Activated naive CD4-positive, alpha-beta T cell treated with anti-CD3 and anti-CD28 coated beads for 36 hours (primary cell): ENCODE measurements at regions not wholly inside any gene's neighbourhood (a gene's known extent, or its start where the extent isn't known, plus 50 kb on each side); places are given as distances from the start of the nearest gene placed in this dataset.

Source experiments
- CTCF ChIA-PET: fragments of 350-600 bp; sonication (Branson Sonifier 250); formaldehyde crosslinking; loops from one replicate; lab custom pipeline; 2021; ENCODE audit warnings: antibody characterized with exemption; lab: Charles Lee
- DNase-seq: peaks from one replicate; pipeline ENCODE4 v3.0.0-alpha.2; 2020
- H3K27ac Mint-ChIP-seq: one replicate; pipeline ENCODE4 v1.8.0; 2021; ENCODE audit warnings: mild to moderate bottlenecking, mixed read lengths
- H3K27me3 Mint-ChIP-seq: one replicate; pipeline ENCODE4 v1.8.0; 2021; ENCODE audit warnings: low read depth, mixed read lengths
- H3K36me3 Mint-ChIP-seq: one replicate; pipeline ENCODE4 v1.8.0; 2021; ENCODE audit warnings: low read depth, mixed read lengths
- H3K4me1 Mint-ChIP-seq: one replicate; pipeline ENCODE4 v1.8.0; 2021; ENCODE audit warnings: low read depth, mixed read lengths
- H3K4me3 Mint-ChIP-seq: one replicate; pipeline ENCODE4 v1.8.0; 2021; ENCODE audit warnings: mild to moderate bottlenecking, moderate library complexity, mixed read lengths
- H3K9me3 Mint-ChIP-seq: one replicate; pipeline ENCODE4 v1.8.0; 2021; ENCODE audit warnings: mixed read lengths
- intact Hi-C: fragments of 100-400 bp; cut with micrococcal nuclease; formaldehyde crosslinking; loops from one replicate; pipeline ENCODE4 v1.15.1; 2023

DNA sequence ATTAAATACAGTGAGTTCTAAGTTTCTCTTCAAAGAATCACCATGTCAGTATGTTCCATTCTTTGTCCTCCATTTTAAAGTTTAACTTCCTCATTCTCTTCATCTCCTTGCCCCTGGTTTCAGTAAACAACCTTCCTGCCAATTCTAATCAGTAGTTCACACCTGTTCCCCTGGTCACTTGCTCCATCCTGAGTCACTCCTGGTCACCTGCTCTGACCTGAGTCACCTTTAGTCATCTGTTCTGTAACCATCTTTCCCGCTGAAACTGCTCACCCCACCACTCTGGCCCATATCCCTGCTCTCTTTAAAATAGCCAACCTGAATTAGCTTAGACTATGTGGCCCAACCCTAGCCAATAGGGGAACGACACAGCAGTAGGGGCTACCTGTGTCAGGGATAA lies 1447.4 kb upstream of the TMEM132C start:
- no peak overlapping the region for H3K27ac Mint-ChIP-seq
- CTCF ChIA-PET, result no interaction called here
- no peaks in the 10 kb centered on the region for H3K36me3 Mint-ChIP-seq
- intact Hi-C loops, result no loop called here
- peaks cover 1% of the 10 kb centered on the region for H3K27me3 Mint-ChIP-seq
- peaks cover 17% of the 10 kb centered on the region for H3K9me3 Mint-ChIP-seq
- H3K4me1 Mint-ChIP-seq, result no peaks in the 10 kb centered on the region
- no peak overlapping the region for H3K4me3 Mint-ChIP-seq
- no peak for DNase-seq

DNA sequence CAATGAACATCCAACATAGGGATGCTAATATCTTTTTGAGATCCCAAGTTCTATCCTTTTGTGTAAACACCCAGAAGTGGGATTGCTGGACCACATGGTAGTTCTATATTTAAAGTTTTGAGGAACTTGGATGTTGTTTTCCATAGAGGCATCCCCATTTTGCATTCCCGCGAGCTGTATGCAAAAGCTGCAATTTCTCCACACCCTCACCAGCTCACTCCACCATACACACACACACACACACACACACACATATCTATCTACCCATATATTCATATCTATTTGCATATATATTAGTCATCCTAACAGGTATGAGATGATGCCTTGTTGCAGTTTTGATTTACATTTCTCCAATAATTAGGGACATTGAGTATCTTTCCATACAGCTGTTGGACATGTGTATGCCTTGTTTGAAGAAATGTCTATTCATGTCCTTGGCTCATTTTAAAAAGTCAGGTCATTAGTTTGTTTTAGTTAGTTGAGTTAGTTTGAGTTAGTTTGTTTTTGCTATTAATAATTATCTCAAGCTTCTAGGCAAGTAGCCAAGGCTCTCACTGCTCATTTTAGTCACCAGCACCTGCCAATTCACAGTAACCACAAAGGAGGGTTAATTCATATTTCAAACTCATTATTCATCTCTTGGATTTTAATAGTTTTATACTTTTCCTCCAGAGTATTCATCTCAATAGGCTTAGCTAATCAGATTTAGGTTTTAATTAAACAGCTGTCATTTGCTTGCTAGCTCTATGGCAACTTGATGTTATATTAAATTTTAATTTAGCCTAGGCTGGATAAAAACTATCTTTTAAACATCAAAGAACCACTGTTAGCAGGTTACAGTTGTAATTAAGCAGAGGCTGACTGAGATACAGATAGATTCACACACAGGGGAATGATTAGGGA lies 1435.9 kb upstream of the TMEM132C start:
- DNase-seq, result no peak
- no peaks in the 10 kb centered on the region for H3K4me1 Mint-ChIP-seq
- CTCF ChIA-PET, result no interaction called here
- peaks cover 2% of the 10 kb centered on the region for H3K36me3 Mint-ChIP-seq
- peaks cover 17% of the 10 kb centered on the region for H3K27me3 Mint-ChIP-seq
- no peak overlapping the region for H3K4me3 Mint-ChIP-seq
- H3K27ac Mint-ChIP-seq, result no peak overlapping the region
- intact Hi-C loops, result no loop called here
- peaks cover 11% of the 10 kb centered on the region for H3K9me3 Mint-ChIP-seq

DNA sequence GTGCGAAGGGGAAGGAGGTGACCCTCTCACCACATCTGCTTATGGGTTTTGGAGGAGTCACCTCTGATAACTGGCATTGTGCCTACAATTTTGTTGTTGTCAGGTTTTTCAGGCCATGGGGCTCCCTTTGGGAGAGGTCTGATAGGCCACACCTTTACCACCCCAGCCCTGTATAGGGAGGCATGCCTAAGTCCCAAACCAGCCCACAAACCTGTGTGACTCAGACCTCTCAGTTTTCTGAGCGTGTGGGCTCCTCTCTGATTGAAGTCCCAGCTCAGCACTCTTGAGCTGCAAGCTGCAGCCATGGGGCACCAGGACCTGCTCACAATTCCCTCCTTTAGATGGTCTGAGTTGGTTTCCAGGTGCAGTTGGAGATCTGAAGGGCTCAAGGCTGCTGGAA lies 1429.3 kb upstream of the TMEM132C start:
- DNase-seq, result no peak
- H3K4me1 Mint-ChIP-seq, result no peaks in the 10 kb centered on the region
- H3K27ac Mint-ChIP-seq, result no peak overlapping the region
- intact Hi-C loops, result no loop called here
- H3K27me3 Mint-ChIP-seq, result peaks cover 12% of the 10 kb centered on the region
- H3K4me3 Mint-ChIP-seq, result no peak overlapping the region
- peaks cover 22% of the 10 kb centered on the region for H3K9me3 Mint-ChIP-seq
- peaks cover 2% of the 10 kb centered on the region for H3K36me3 Mint-ChIP-seq
- CTCF ChIA-PET, result no interaction called here

DNA sequence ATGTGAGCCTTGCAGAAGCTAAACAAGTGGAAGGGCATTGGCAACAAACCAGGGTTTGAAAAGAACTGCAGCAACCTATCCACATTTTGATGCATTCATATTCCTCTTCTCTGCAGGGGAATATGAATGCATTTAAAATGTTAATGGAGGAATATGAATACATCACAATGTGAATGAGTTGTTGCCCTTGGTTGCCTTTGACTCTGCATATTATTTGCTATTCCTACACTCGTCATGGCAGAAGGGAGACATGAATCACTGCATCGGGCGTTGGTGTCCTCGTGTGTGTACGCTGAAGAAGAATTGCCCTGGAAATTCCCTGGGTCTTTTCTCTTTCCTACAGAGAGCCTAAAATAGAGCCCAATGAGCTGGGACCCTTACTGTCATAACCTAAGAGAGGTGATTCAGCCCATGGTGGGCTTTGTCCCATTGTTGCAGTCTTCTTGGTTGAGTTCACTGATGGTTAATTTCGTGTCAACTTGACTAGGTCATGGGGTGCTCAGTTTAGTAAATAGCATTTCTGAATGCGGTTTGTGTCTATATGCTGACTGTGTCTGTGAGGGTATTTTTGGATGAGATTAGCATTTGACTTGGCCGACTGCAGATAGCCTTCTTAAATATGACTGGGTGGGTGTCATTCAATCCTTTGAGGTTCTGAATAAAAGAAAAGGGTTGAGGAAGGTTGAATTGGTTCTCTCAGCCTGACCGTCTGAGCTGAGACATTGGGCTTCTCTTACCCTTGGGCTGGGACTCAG lies 1422.9 kb upstream of the TMEM132C start:
- H3K4me1 Mint-ChIP-seq, result no peaks in the 10 kb centered on the region
- CTCF ChIA-PET, result no interaction called here
- peaks cover 6% of the 10 kb centered on the region for H3K27me3 Mint-ChIP-seq

DNA sequence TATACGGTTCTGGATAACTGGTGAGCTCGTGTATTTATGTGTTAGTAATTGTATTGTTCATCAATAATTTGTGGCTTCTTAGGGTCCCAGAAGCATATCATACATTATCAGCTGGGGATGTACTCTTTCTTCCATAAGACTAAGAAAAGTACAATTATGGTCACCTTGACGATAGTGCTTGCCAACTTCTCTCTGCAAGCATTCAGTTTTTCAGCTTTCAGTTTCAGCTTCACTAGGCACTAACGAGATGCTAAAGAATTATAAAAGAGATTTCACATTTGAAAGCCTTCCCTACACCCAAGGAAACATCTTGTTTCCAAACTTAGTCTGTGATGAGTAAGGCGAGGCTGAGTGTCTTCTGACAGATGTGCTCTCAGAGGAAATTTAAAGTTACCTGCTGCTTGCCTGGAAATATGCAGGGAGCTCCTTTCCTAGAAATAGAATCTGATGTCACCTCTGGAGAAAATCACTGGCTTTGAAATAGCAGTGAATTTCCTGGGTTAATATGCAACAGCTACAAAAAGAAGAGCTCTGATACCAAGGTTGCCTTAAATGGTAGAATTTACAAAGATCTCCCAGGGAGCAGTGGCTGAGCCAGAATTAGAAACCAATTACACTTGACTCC lies 1419.9 kb upstream of the TMEM132C start:
- H3K9me3 Mint-ChIP-seq, result peaks cover 2% of the 10 kb centered on the region
- no peak for DNase-seq
- peaks cover 4% of the 10 kb centered on the region for H3K27me3 Mint-ChIP-seq
- H3K4me3 Mint-ChIP-seq, result no peak overlapping the region
- CTCF ChIA-PET, result no interaction called here
- H3K4me1 Mint-ChIP-seq, result no peaks in the 10 kb centered on the region
- no peaks in the 10 kb centered on the region for H3K36me3 Mint-ChIP-seq
- intact Hi-C loops, result no loop called here
- no peak overlapping the region for H3K27ac Mint-ChIP-seq

More for the DNA sequence above, 1422.9 kb upstream of the TMEM132C start:
- H3K27ac Mint-ChIP-seq, result no peak overlapping the region
- no peaks in the 10 kb centered on the region for H3K36me3 Mint-ChIP-seq
- intact Hi-C loops, result no loop called here
- no peak for DNase-seq
- H3K9me3 Mint-ChIP-seq, result peaks cover 2% of the 10 kb centered on the region
- H3K4me3 Mint-ChIP-seq, result no peak overlapping the region

DNA sequence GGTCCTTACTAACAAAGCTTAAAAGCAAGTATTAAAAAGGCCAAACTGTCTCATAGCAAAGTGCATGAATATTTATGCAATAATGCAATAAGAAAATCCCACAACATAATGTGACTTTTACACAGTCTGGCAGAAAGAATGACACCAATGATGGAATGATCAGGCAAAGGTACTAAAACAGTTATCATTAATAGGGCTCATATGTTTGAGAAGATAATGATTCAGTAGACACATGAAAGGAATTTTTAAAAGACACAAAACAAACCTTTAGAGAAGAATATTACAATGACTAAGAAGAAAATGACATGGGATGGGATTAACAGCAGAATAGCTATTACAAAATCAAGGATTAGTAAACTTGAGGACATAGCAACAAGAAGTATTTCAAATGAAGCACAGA lies 1411.2 kb upstream of the TMEM132C start:
- Mint-ChIP-seq H3K9me3 (no peaks in the 10 kb centered on the region), H3K27me3 (peaks cover 2% of the 10 kb centered on the region), H3K36me3 (no peaks in the 10 kb centered on the region), H3K4me3 (no peak overlapping the region), H3K4me1 (no peaks in the 10 kb centered on the region), H3K27ac (no peak overlapping the region)
- CTCF ChIA-PET, result no interaction called here
- no peak for DNase-seq
- intact Hi-C loops, result no loop called here

DNA sequence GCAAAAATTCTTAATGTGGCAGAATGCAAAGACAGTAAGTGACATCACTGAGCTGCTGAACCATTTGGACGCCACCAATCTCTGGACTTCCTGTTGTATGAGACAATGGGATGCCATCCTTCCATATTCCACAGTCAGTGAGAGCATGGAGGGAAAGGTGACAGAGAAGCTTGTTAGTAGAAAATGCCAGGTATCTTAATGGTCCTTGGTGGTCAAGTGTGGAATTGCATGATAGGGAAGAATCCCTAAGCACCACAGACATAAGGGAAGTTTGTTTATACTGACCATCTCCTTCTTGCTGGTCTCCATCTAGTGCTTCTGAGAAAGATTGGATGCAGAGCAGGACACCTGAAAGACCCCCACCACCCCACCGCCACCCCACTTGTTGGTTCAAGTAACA lies 1410.0 kb upstream of the TMEM132C start:
- Mint-ChIP-seq H3K9me3 (no peaks in the 10 kb centered on the region), H3K36me3 (no peaks in the 10 kb centered on the region), H3K4me3 (no peak overlapping the region), H3K4me1 (no peaks in the 10 kb centered on the region), H3K27ac (no peak overlapping the region), H3K27me3 (peaks cover 2% of the 10 kb centered on the region)
- no peak for DNase-seq
- CTCF ChIA-PET, result interaction anchor here (0.6 kb wide), 1 partner anchor 644 kb away, joined by 3 read pairs; no protein-coding TSS in a partner anchor
- intact Hi-C loops, result no loop called here

DNA sequence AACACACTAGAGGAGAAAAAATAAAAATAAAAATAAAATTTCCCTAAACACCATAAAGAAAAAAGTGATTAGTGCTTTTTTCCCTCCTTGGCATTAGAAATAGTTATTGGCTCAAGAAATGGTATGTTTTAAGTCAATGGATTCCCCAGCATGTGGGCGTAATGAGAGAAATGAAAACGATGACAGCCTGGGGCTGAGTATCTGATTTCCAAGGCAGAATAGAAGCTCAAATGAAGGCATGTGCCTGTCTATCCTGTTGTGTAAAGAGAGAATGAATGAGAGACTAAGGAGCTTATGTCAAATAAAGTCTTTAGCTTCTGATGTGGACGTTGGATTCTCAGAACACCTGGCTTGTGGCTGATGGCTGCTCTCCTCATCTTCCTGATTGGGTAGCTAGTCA lies 1408.4 kb upstream of the TMEM132C start:
- Mint-ChIP-seq H3K4me3 (no peak overlapping the region), H3K27me3 (no peaks in the 10 kb centered on the region), H3K4me1 (no peaks in the 10 kb centered on the region), H3K9me3 (no peaks in the 10 kb centered on the region), H3K27ac (no peak overlapping the region), H3K36me3 (no peaks in the 10 kb centered on the region)
- intact Hi-C loops, result no loop called here
- DNase-seq, result no peak
- CTCF ChIA-PET, result no interaction called here

DNA sequence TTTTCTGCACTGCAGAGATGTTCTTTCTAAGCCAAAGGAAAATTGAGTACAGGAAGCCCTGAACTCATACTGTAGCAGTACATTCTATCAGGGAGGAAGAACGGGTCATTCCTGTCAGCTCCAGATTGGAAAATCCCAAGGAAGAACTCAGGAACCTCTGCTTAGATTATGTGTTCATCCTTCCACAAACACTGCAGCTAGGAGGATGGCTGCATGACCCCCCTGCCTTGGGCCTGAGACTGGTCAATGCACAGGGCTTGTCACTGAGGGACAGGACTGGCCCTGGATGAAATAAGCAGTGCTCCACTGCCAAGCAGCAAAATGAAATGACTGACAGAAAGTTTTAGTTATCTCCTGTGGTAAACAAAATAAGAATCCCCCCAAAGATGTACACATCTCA lies 1406.8 kb upstream of the TMEM132C start:
- H3K4me3 Mint-ChIP-seq, result no peak overlapping the region
- no peaks in the 10 kb centered on the region for H3K4me1 Mint-ChIP-seq
- CTCF ChIA-PET, result no interaction called here
- no peaks in the 10 kb centered on the region for H3K36me3 Mint-ChIP-seq
- DNase-seq, result no peak
- no peaks in the 10 kb centered on the region for H3K27me3 Mint-ChIP-seq
- intact Hi-C loops, result no loop called here
- peaks cover 3% of the 10 kb centered on the region for H3K9me3 Mint-ChIP-seq
- no peak overlapping the region for H3K27ac Mint-ChIP-seq

DNA sequence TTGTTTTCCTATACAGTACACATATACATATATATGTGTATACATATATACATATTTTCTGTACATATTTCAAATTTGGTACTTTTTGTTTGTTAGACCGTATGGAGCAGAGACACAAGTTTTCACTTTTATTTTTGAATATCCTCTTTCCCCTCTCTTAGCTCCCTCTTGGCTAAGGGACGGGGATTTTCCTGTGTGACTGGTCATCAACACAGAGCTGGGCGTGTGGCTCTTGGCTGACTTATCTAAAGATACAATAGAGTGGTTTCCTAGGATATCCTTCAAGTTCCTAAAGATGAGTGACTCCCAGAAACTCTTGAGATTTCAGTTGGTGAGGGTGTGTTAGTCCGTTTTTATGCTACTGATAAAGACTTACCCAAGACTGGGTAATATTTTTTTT lies 1404.5 kb upstream of the TMEM132C start:
- no peak for DNase-seq
- H3K4me1 Mint-ChIP-seq, result no peaks in the 10 kb centered on the region
- no peaks in the 10 kb centered on the region for H3K36me3 Mint-ChIP-seq
- no peak overlapping the region for H3K27ac Mint-ChIP-seq
- intact Hi-C loops, result no loop called here
- CTCF ChIA-PET, result no interaction called here
- H3K9me3 Mint-ChIP-seq, result peaks cover 3% of the 10 kb centered on the region
- no peaks in the 10 kb centered on the region for H3K27me3 Mint-ChIP-seq
- H3K4me3 Mint-ChIP-seq, result no peak overlapping the region

DNA sequence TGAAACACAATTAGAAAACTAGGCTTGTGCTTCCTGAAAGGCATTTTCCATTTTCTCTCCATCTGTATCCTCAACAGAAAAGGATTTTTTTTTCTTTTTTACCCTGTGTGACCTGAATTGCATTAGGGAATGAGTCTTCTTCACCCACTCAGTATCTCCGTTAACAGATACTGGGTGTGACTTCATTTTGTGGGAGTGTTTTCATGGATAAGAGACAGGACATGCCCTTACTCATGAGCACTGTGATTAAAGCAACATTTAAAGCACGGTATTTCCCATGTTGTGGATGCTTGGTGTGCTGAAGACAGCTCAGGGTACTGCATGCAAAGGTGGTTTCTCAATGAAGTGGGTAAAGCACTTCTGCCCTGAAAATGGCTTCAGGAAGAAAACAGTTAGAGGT lies 1397.3 kb upstream of the TMEM132C start:
- CTCF ChIA-PET, result no interaction called here
- no peaks in the 10 kb centered on the region for H3K36me3 Mint-ChIP-seq
- no peak for DNase-seq
- no peaks in the 10 kb centered on the region for H3K4me1 Mint-ChIP-seq
- H3K9me3 Mint-ChIP-seq, result no peaks in the 10 kb centered on the region
- intact Hi-C loops, result loop anchor here (5.0 to 10.0 kb wide), 3 partner anchors 515 to 1685 kb away; partner anchors contain the start of gene TMEM132B
- no peak overlapping the region for H3K4me3 Mint-ChIP-seq
- peaks cover 4% of the 10 kb centered on the region for H3K27me3 Mint-ChIP-seq
- H3K27ac Mint-ChIP-seq, result no peak overlapping the region

DNA sequence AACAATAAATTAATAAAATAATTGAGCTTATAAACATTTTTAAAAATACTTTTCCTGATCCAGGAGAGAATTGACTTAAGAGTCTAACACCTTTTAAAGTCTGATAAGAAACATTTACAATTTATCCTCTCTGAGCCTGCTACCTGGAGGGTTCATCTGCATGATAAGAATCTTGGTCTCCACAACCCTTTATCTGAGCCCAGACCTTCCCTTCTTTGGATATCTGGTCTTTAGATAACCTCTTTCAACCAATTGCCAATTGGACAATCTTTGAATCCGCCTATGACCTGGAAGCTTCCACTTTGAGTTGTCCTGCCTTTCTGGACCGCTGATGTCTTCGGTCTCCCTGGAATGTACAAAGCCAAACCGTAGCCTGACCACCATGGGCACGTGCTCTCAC lies 1393.3 kb upstream of the TMEM132C start:
- no peak overlapping the region for H3K4me3 Mint-ChIP-seq
- H3K36me3 Mint-ChIP-seq, result no peaks in the 10 kb centered on the region
- no peaks in the 10 kb centered on the region for H3K9me3 Mint-ChIP-seq

More for the DNA sequence above, 1393.3 kb upstream of the TMEM132C start:
- no peak for DNase-seq
- no peaks in the 10 kb centered on the region for H3K4me1 Mint-ChIP-seq
- H3K27ac Mint-ChIP-seq, result no peak overlapping the region
- H3K27me3 Mint-ChIP-seq, result peaks cover 4% of the 10 kb centered on the region
- intact Hi-C loops, result loop anchor here (1.0 to 10.0 kb wide), 5 partner anchors 89 to 1689 kb away; partner anchors contain the start of gene TMEM132B
- CTCF ChIA-PET, result interaction anchor here (1.0 to 1.3 kb wide), 2 partner anchors 12 to 802 kb away, joined by 3 to 5 read pairs; no protein-coding TSS in a partner anchor
